ENCODE measurements at regions not wholly inside any gene's neighbourhood (a gene's known extent, or its start where the extent isn't known, plus 50 kb on each side); places are given as distances from the start of the nearest gene placed in this dataset.

- DNase-seq = no peak
Observed at GRCh38 chr1:25074351-25075227, 144.5 kb upstream of the RUNX3 start.

- DNase-seq = no peak
Observed at GRCh38 chr1:25073640-25074270, 143.7 kb upstream of the RUNX3 start.

GRCh38 chr1:25072461-25072860 lies 142.4 kb upstream of the RUNX3 start:
- no peak for DNase-seq

DNA sequence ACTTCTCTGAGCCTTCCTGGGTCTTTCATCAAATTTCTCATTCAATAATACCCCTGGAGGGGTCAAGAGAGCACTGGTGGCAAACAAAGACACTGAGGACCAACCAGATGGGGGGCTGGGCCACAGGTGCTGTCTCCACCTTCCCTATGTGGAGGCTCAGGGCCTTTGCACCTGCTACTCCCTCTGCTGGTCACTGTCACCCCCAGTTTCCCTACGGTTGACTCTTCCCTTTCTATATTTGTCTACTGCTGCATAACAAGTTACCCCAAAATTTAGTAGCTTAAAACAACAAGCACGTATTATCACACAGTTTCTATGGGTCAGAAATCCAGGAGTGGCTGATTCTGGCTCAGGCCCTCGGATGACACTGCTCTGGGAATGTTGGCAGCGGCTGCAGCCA lies 138.8 kb upstream of the RUNX3 start:
- no peak for DNase-seq

DNA sequence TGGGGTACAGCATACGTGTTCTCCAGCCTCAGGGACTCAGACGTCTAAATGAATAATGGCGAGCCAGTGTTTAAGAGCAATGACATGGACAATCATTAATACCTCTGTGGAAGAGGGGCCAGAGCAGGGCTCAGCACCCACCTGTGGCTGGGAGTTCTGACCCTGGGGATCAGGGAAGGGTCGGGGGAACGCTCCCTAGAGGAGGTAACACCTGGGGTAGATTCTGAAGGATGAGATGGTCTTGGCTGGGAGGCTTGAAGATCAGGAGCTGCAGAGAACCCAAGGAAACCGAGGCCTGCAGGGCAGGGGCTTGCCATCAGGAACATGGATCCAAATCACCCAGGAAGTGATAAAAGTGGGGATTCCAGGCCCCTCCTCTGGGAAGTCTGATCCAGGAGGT lies 138.2 kb upstream of the RUNX3 start:
- DNase-seq = no peak

GRCh38 chr1:25067518-25068251 lies 137.6 kb upstream of the RUNX3 start:
- DNase-seq = no peak

GRCh38 chr1:25066731-25067517 lies 136.8 kb upstream of the RUNX3 start:
- DNase-seq = no peak

DNA sequence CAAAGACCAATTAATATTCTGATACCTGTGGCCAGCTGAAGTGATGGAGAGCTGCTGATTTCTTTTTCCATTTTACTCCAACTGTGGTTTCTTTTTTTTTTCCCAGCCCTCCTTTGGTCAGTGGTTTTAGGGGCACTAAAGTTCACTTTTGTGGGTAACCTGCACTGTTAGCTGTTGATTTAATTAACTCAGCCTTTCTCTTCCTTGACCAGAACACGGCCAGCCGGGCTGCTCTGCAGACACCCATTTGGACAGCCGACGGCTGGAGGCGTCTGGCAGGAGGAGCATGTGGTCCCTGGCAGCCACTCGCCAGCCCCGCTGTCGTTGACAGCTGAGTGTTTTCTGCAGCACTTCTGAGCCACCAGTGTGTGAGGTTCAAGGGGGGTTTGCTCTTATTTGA lies 136.2 kb upstream of the RUNX3 start:
- DNase-seq = no peak

- DNase-seq = no peak
Observed at GRCh38 chr1:25065795-25066238, 135.7 kb upstream of the RUNX3 start.

DNA sequence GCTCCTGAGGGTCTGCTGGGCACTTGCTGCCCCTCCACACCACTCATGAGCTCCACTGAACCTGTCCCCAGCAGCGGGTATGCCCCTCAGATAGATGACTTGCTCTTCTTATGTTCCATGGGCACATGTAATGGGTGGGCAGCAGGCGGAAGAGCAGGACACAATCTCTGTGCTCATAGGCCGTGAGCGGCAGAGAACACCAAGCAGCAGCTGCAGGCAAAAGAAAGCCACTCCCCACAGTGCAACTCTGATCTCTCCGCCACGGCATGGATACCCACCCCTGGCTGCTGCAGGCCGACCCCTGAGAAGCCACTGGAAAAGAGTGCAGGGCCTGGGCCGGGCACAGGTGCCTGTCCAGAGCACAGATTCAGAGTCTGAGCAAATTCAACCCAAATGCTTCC lies 135.2 kb upstream of the RUNX3 start:
- no peak for DNase-seq

GRCh38 chr1:25064465-25065240 lies 134.6 kb upstream of the RUNX3 start:
- DNase-seq = no peak

DNA sequence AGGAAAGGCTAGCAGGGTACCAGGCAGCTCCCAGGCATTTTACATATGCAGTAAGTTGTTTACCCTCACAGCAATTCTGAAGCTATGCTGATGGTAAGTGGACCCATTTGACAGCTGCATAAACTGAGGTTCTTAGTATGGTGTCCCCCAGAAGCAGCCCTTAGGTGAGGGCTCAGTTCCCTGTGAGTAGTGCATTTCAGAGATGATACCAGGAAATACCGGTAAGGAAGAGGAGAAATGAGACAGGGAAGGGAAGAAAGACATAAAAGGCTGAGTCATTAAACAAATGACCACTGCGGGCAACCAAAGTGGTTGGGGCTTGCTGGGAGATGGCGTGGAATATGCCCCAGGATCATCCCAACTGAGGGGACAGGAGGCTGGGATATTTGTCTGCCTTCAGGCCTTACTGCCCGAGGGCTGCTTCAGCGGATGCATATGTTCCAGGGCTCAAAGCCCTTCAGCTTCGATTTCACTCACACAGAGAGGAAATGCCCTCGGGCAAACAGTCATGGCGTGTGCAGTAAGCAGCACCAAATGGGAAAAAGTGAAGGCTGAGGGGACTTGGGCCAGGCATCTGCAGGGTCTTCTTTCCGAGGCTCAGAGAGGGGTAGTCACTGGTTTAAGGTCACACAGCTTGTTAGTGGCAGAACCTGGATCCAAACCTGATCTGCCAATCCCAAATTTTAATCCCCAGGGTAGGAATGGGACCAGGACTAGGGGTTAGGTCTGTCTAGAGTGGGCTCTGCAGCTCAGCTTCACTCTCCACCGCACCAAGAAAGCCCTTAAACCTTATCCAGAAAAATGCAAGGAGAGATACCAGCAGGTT lies 133.7 kb upstream of the RUNX3 start:
- no peak for DNase-seq

DNA sequence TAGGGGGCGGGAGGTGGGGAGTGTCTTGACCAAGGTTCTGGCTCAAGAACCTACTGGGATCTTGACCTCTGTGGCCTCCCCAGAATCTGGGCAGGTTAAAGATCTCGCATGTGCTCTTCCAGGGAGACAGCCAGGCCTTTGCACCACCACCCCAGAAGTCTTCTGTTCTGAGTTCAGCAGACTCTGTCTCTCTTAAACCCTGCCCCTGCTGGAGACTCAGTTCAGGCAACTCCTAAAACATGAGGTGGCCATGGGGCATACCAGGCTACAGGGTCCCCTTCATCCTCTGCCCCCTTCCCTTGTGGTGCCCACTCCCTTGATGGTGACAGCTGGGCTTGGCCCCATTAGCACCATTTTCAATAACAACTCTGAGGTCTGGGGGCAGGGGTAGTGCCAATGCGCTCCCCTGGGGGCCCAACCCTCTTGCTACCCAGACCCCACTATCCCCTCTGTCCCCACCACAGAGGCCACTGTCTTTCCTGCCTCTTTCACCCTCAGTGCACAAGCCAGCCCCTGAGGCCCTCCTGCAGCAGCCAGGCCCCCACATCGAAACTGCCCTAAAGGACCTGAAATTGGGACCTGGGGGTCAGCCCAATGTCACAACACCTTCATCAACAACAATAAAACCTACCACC lies 132.7 kb upstream of the RUNX3 start:
- DNase-seq = no peak

DNA sequence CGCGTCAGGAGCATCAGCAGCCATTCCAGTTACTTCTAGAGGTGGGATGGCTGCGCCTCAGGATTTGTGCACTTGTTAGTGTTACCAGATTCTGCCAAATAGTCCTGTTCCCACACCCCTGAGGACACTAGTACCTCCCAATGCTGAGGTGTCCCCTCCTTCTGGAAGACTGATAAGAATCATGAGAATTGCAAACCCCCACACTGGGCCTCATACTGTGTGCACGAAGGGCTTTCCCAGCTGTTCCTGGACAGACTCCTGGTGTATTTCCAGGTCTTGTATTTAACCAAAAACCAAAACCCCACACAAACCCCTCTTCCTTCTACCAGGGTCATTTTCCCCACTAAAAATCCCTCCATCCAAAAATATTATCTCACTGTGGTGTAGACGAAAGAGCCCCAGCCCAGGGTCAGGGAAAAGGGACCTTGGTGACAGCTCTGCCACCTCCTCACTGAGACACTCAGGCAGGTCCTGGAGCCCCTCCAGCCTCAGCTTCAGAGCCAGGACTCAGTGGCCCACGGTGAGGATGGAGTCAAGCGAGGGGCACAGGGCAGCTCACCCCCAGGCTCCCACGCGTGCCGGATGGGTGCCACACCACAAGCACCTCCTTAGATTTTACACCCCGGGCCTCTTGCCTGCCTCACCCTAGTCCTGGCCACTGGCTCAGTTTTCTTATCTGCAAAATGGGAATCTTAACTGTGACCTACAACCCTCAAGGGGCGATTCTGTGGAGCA lies 131.4 kb upstream of the RUNX3 start:
- no peak for DNase-seq

- DNase-seq = no peak
Observed at GRCh38 chr1:25057188-25057587, 127.1 kb upstream of the RUNX3 start.

GRCh38 chr1:25056536-25056935 lies 126.5 kb upstream of the RUNX3 start:
- DNase-seq = no peak

DNA sequence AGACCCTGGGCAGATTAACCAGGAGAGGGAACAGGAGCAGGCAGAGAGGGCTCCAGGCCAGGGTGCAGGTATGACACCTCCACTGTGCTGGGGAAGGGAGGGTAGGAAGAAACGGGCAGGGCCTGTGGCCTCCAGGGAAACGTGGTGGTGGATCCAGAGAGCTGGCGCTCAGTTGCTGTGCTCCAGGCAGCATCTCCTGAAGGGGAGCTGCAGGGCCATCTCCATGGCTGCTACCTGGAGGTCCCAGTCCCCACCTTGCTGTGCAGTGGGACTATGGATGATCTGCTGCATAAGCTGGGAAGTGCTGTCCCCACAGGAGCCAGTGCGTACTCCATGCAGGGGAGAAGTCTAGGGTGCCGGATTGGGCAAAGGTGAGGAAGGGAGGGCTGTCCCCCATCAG lies 125.9 kb upstream of the RUNX3 start:
- DNase-seq = no peak

DNA sequence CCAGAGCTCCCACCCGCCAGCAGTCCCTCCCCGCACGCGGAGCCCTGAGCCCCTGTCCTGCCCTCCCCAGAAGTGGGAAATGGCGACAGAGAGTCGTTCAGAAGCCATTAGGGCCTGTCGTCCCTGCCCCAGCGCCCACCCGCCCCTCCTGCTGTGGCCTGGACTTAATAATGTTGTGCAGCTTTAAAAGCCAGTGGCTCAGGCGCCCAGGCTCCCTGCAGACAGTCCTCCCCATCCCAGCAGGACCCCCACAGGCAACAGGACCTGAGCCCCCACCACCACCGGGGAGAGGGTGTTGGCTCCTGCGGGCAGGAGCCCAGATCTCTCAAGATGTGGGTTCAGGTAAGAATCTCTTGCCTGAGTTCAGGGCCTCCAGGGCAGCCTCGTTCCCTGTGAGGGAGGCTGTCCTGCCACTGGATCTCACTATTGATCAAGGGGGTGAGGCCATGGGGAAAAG lies 125.3 kb upstream of the RUNX3 start:
- DNase-seq = no peak

GRCh38 chr1:25054526-25055323 lies 124.6 kb upstream of the RUNX3 start:
- DNase-seq = no peak

All from NCI-H187 treated with DMSO at 0.1 percent for 48 hours (cell line).